GM06990 (cell line): ENCODE measurements at regions not wholly inside any gene's neighbourhood (a gene's known extent, or its start where the extent isn't known, plus 50 kb on each side); places are given as distances from the start of the nearest gene placed in this dataset.

ENCODE experiments used
- DNase-seq: peaks from one replicate; pipeline ENCODE4 v3.0.0-alpha.2; 2011; ENCODE audit not compliant: insufficient read length; ENCODE audit errors: extremely low read depth
- H3K27me3 ChIP-seq: replicated peaks from 2 replicates; pipeline ENCODE4 v1.6.0; 2011; ENCODE audit warnings: low read length; ENCODE audit not compliant: control insufficient read depth, insufficient read depth
- H3K36me3 ChIP-seq: 2 replicates; pipeline ENCODE4 v1.5.1; 2011; ENCODE audit warnings: low read length; ENCODE audit not compliant: control insufficient read depth, insufficient read depth
- H3K4me3 ChIP-seq: replicated peaks from 2 replicates; pipeline ENCODE4 v1.5.1; 2011; ENCODE audit warnings: low read depth, mild to moderate bottlenecking, control low read depth, low read length
- TF ChIP-seq, protein P1 (sequence below): IDR thresholded peaks from 2 replicates; pipeline ENCODE4 v1.5.1; 2011; ENCODE audit warnings: low read length, control low read depth, mild to moderate bottlenecking, inconsistent platforms; ENCODE audit not compliant: insufficient read depth, poor library complexity, severe bottlenecking

DNA sequence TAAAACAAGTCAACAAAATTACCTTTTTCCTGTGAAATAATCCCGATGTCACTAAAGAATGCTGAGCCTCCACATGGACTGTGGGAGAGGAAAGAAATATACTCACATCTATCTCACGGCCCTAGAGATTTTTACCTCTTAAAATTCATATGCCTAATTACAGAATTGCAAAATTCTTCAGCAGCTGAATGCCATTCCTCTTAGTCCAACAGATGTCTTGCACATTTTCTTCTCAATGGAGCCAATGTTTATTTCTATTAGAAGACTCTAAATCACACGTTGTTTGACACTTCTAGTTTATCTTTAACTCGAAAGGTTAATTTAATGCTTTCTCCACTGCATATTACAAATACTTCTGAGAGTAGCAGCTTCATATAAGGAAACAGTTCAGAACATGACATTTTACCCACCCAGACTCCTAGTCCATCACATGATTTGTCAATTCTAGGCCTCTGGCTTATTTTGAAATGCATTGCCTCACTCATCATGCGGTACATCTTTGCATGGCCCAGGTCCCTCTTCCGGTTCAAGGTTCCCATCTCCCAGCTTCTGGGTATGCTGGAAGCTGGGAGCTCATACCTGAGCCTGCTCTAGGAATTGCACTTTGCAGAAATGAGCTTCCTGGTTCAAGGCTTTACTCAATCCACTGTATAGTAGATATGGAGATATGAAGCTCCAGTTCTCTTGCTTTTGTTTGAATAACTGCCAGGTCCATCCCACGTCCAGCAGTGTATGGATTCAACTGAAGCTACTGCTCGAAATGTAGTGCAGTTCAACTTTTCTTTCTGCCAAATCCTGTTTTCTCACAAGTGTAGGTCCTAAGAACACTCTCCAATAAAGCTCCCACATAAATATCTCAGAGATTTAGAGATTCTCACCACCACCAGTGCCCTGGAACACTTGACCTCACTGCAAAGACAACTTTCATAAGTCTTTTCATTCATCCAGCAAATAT lies 306.2 kb downstream of the GPR37 start:
- TF ChIP-seq, protein P1, sequence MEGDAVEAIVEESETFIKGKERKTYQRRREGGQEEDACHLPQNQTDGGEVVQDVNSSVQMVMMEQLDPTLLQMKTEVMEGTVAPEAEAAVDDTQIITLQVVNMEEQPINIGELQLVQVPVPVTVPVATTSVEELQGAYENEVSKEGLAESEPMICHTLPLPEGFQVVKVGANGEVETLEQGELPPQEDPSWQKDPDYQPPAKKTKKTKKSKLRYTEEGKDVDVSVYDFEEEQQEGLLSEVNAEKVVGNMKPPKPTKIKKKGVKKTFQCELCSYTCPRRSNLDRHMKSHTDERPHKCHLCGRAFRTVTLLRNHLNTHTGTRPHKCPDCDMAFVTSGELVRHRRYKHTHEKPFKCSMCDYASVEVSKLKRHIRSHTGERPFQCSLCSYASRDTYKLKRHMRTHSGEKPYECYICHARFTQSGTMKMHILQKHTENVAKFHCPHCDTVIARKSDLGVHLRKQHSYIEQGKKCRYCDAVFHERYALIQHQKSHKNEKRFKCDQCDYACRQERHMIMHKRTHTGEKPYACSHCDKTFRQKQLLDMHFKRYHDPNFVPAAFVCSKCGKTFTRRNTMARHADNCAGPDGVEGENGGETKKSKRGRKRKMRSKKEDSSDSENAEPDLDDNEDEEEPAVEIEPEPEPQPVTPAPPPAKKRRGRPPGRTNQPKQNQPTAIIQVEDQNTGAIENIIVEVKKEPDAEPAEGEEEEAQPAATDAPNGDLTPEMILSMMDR, result no peak
- H3K36me3 ChIP-seq, result no peaks in the 10 kb centered on the region
- H3K27me3 ChIP-seq, result no peaks in the 10 kb centered on the region
- DNase-seq, result no peak
- H3K4me3 ChIP-seq, result no peak overlapping the region

DNA sequence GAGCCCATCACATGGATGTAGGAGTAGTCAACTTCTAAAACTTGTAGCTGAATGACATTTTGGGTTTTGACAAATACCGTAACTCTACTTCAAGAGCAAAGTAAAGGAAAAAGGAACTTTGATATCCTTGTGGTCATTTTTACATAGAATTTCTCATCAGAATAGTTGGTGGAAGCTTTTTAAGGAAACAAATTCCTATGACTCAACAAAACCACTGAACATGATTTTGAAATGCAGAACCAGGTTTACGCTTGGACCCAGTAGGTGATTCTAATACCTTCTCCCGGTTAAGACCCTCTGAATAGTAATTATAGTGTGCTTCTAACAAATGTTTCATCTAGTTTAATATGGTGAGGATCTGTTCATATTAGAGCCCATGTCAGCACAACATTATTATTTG lies 307.8 kb downstream of the GPR37 start:
- DNase-seq, result no peak
- TF ChIP-seq, protein P1, result no peak
- H3K27me3 ChIP-seq, result no peaks in the 10 kb centered on the region
- H3K36me3 ChIP-seq, result no peaks in the 10 kb centered on the region
- no peak overlapping the region for H3K4me3 ChIP-seq

DNA sequence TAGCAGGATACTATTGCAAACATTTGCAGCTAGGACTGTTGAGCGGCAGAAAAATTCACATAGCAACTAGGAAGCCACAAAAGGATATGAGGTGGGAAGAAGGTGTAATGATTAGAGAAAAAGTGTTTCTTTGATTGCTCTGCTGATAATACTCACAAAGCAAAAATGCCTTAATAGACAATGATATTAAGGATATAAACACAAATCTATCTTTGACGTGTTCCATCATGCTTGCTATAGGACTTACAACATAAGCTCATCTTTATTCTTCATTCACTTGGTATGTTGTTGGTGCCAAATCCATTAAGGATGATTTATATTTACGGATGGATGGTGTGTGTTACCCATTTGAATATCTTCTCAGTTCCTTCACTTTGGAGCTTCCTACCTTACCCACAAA lies 309.3 kb downstream of the GPR37 start:
- DNase-seq, result no peak
- Histone ChIP-seq H3K36me3 (no peaks in the 10 kb centered on the region), H3K27me3 (no peaks in the 10 kb centered on the region), H3K4me3 (no peak overlapping the region)
- TF ChIP-seq, protein P1, result no peak

DNA sequence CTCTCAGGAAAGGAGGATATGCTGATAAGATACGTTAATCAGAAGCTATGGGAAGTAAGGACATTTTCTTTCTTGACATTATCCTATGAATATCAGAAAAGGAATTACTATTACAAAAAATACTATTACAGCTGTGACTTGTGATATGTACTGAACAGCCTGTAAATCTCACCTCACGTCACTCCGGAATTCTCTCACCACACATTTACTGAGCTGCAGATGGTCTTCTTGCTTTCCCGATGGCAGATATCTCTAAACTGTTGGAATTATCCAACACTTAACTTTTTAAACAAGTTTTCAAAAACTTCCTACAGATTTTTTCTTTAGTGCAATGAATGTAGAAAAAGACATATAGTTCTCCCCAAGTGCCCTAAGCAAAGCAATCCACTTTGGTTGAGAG lies 313.4 kb downstream of the GPR37 start:
- TF ChIP-seq, protein P1, result no peak
- Histone ChIP-seq H3K27me3 (no peaks in the 10 kb centered on the region), H3K4me3 (no peak overlapping the region), H3K36me3 (no peaks in the 10 kb centered on the region)
- no peak for DNase-seq

DNA sequence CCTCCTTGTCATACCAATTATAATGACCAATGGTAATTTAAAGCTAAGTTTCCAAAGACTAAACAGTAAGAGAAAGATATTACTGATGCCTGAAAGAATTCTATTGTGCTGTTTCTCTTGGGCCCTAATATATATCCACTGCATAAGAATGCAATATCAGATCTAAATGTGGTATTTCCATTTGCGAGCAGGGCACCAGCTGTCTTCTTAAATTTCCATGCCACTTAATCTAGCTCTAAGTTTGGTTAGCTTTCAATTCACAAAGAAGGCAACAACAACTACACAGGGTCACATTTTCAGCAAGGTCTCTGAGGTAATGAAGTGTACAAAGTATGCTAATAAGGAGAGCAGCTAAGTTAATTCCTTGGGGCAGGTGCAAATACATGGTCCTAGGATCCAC lies 315.7 kb downstream of the GPR37 start:
- no peak for DNase-seq
- Histone ChIP-seq H3K27me3 (no peaks in the 10 kb centered on the region), H3K36me3 (no peaks in the 10 kb centered on the region), H3K4me3 (no peak overlapping the region)
- TF ChIP-seq, protein P1, result no peak
